Mesenchymal stem cell (in vitro differentiated cells and primary cell): ENCODE measurements at regions not wholly inside any gene's neighbourhood (a gene's known extent, or its start where the extent isn't known, plus 50 kb on each side); places are given as distances from the start of the nearest gene placed in this dataset.

Experiments used
- DNase-seq: peaks from one replicate; pipeline ENCODE4 v3.0.0-alpha.2; 2013
- H2AFZ ChIP-seq: one replicate; pipeline ENCODE4 v1.6.1; 2013; ENCODE audit warnings: low read depth, mild to moderate bottlenecking, control low read depth, inconsistent platforms, low read length, moderate library complexity
- H2AK5ac ChIP-seq: 2 replicates; pipeline ENCODE4 v1.6.1; 2013; ENCODE audit warnings: low read length, moderate library complexity, mild to moderate bottlenecking, inconsistent platforms; ENCODE audit not compliant: severe bottlenecking
- H2BK120ac ChIP-seq: one replicate; pipeline ENCODE4 v1.6.1; 2013; ENCODE audit warnings: low read depth, mild to moderate bottlenecking, inconsistent platforms, low read length, moderate library complexity
- H2BK12ac ChIP-seq, 2 experiments: one replicate each; pipeline ENCODE4 v1.6.1; 2013; ENCODE audit warnings: inconsistent platforms in 2 of 2, low read length in 2 of 2, mild to moderate bottlenecking in 2 of 2, moderate library complexity in 2 of 2, control low read depth in 1 of 2
- H2BK15ac ChIP-seq: one replicate; pipeline ENCODE4 v1.6.1; 2013; ENCODE audit warnings: mild to moderate bottlenecking, low read depth, inconsistent platforms; ENCODE audit not compliant: poor library complexity, severe bottlenecking
- H2BK5ac ChIP-seq: 2 replicates; pipeline ENCODE4 v1.6.1; 2013; ENCODE audit warnings: low read depth, mild to moderate bottlenecking, low read length, control low read depth, inconsistent platforms; ENCODE audit not compliant: poor library complexity, severe bottlenecking
- H3K14ac ChIP-seq, 2 experiments: one replicate each; pipeline ENCODE4 v1.6.1; 2013; ENCODE audit warnings: inconsistent platforms in 2 of 2, low read length in 2 of 2, control low read depth in 1 of 2, mild to moderate bottlenecking in 1 of 2, moderate library complexity in 1 of 2
- H3K18ac ChIP-seq, 2 experiments: one replicate each; pipeline ENCODE4 v1.6.1; 2013; ENCODE audit warnings: inconsistent platforms in 2 of 2, low read length in 2 of 2, control low read depth in 1 of 2, low read depth in 1 of 2, mild to moderate bottlenecking in 1 of 2
- H3K23ac ChIP-seq, 2 experiments: one replicate each; pipeline ENCODE4 v1.6.1; 2013; ENCODE audit warnings: inconsistent platforms in 2 of 2, low read length in 2 of 2, mild to moderate bottlenecking in 2 of 2, moderate library complexity in 2 of 2, control low read depth in 1 of 2
- H3K27ac ChIP-seq: 2 replicates; pipeline ENCODE4 v1.5.1; 2013; ENCODE audit warnings: mild to moderate bottlenecking, moderate library complexity, low read length, control low read depth, inconsistent platforms; ENCODE audit not compliant: poor library complexity, severe bottlenecking
- H3K27me3 ChIP-seq, 2 experiments: 2 replicates each; pipeline versions ENCODE4 v1.6.1 to v1.7.0; 2013; ENCODE audit warnings: low read length in 2 of 2, mild to moderate bottlenecking in 2 of 2, moderate library complexity in 2 of 2, control low read depth in 1 of 2, inconsistent platforms in 1 of 2; ENCODE audit not compliant: control insufficient read depth in 1 of 2, insufficient read depth in 1 of 2
- H3K36me3 ChIP-seq, 2 experiments: 2 replicates each; pipeline versions ENCODE4 v1.6.1 to v1.7.0; 2013; ENCODE audit warnings: low read length in 2 of 2, control low read depth in 1 of 2, inconsistent platforms in 1 of 2, low read depth in 1 of 2, mild to moderate bottlenecking in 1 of 2; ENCODE audit not compliant: insufficient read depth in 2 of 2, control insufficient read depth in 1 of 2
- H3K4ac ChIP-seq, 2 experiments: one replicate each; pipeline ENCODE4 v1.6.1; 2013; ENCODE audit warnings: inconsistent platforms in 2 of 2, low read length in 2 of 2, mild to moderate bottlenecking in 2 of 2, moderate library complexity in 2 of 2, control low read depth in 1 of 2, low read depth in 1 of 2
- H3K4me1 ChIP-seq: 2 replicates; pipeline ENCODE4 v1.6.1; 2013; ENCODE audit warnings: low read depth, low read length, control low read depth; ENCODE audit not compliant: control insufficient read depth, insufficient read depth
- H3K4me2 ChIP-seq: 2 replicates; pipeline ENCODE4 v1.6.1; 2013; ENCODE audit warnings: low read length, mild to moderate bottlenecking, inconsistent platforms; ENCODE audit not compliant: poor library complexity, severe bottlenecking
- H3K4me3 ChIP-seq, 2 experiments: 2 replicates each; pipeline versions ENCODE4 v1.5.1 to v1.7.0; 2013; ENCODE audit warnings: low read length in 2 of 2, mild to moderate bottlenecking in 2 of 2, control low read depth in 1 of 2, low read depth in 1 of 2; ENCODE audit not compliant: insufficient read depth in 1 of 2
- H3K79me1 ChIP-seq: replicated peaks from 2 replicates; pipeline ENCODE4 v1.6.1; 2013; ENCODE audit warnings: mild to moderate bottlenecking, control low read depth, low read length, inconsistent platforms; ENCODE audit not compliant: poor library complexity, severe bottlenecking
- H3K9ac ChIP-seq: 2 replicates; pipeline ENCODE4 v1.7.0; 2013; ENCODE audit warnings: mild to moderate bottlenecking, low read length, moderate library complexity
- H3K9me3 ChIP-seq: 2 replicates; pipeline ENCODE4 v1.7.0; 2013; ENCODE audit warnings: mild to moderate bottlenecking, low read length; ENCODE audit not compliant: control insufficient read depth
- H4K8ac ChIP-seq: one replicate; pipeline ENCODE4 v1.6.1; 2013; ENCODE audit warnings: inconsistent platforms, mild to moderate bottlenecking, low read length, moderate library complexity
- H4K91ac ChIP-seq: one replicate; pipeline ENCODE4 v1.6.1; 2013; ENCODE audit warnings: mild to moderate bottlenecking, low read length, inconsistent platforms
- WGBS: methylation state at CpG from one replicate; pipeline ENCODE4 v1.1.7; 2013; ENCODE audit warnings: mixed read lengths; 5-methylcytosine and 5-hydroxymethylcytosine counted together

DNA sequence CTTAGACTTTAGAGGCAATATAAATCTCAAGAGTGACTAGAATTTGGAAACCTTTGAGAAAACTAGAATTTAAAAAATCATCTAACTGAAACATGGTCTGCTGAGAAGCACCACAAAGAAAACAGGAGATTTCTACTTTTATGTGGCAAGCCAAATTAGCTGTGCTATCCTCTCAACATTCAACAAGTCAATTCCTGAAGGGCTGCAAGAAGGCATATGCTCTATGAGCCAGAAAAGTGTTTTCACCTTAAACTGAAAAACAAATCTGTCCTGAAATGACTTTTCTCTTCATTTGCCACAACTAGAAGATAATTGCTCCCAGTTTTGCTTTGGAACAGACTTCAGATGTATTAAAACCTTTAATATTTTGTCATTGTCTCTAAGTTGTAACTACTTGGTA is 263.2 kb upstream of the EDNRA start:
- no peaks in the 10 kb centered on the region for H3K4me1 ChIP-seq
- H3K79me1 ChIP-seq, result no peaks in the 10 kb centered on the region
- no peak overlapping the region for H2BK12ac ChIP-seq
- no peak overlapping the region for H3K4ac ChIP-seq
- H2BK120ac ChIP-seq, result no peak overlapping the region
- DNase-seq, result no peak
- no peak overlapping the region for H2AFZ ChIP-seq
- H3K14ac ChIP-seq, result no peak overlapping the region
- no peak overlapping the region for H3K4me2 ChIP-seq
- no peak overlapping the region for H3K9ac ChIP-seq
- H3K18ac ChIP-seq, result no peak overlapping the region
- H4K8ac ChIP-seq, result no peak overlapping the region
- no peak overlapping the region for H2BK15ac ChIP-seq
- no peaks in the 10 kb centered on the region for H3K36me3 ChIP-seq
- no peak overlapping the region for H2AK5ac ChIP-seq
- no peaks in the 10 kb centered on the region for H3K9me3 ChIP-seq
- no peak overlapping the region for H4K91ac ChIP-seq
- no peak overlapping the region for H3K4me3 ChIP-seq
- H3K23ac ChIP-seq, result no peak overlapping the region
- no peak overlapping the region for H3K27ac ChIP-seq
- H3K27me3 ChIP-seq, result no peaks in the 10 kb centered on the region
- H2BK5ac ChIP-seq, result no peak overlapping the region

DNA sequence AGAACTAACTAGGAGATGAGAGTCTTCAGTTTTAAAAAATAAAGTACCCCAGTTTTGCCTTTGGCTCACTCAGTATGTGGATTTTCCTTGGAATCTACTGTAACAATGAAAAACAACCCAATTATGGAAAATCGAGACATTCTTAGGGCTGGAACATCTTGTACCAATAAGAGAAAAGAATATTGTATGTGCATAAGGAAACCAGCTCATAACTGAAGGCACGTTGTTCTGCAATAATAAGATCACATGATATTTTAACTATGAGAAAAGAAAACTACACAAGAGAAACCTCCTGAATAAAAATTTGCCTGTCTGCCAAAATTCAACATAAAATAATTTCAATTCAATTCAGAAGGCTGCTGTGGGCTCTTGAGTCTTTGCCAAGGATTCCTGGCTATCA is 261.8 kb upstream of the EDNRA start:
- H3K9me3 ChIP-seq, result no peaks in the 10 kb centered on the region
- H3K14ac ChIP-seq, result no peak overlapping the region
- no peak overlapping the region for H2BK120ac ChIP-seq
- WGBS, result no CpG with 5 or more reads among the region's 2 CpGs
- no peak overlapping the region for H4K91ac ChIP-seq
- H3K4ac ChIP-seq, result no peak overlapping the region
- H2BK5ac ChIP-seq, result no peak overlapping the region
- DNase-seq, result no peak
- H2BK12ac ChIP-seq, result no peak overlapping the region
- no peak overlapping the region for H3K23ac ChIP-seq
- no peaks in the 10 kb centered on the region for H3K4me1 ChIP-seq
- H3K4me2 ChIP-seq, result no peak overlapping the region
- no peak overlapping the region for H3K9ac ChIP-seq
- no peak overlapping the region for H2BK15ac ChIP-seq
- H2AK5ac ChIP-seq, result no peak overlapping the region
- H3K18ac ChIP-seq, result no peak overlapping the region
- H3K27me3 ChIP-seq, result no peaks in the 10 kb centered on the region
- no peaks in the 10 kb centered on the region for H3K79me1 ChIP-seq
- H2AFZ ChIP-seq, result no peak overlapping the region
- H3K27ac ChIP-seq, result no peak overlapping the region
- no peak overlapping the region for H4K8ac ChIP-seq
- no peaks in the 10 kb centered on the region for H3K36me3 ChIP-seq
- H3K4me3 ChIP-seq, result no peak overlapping the region

DNA sequence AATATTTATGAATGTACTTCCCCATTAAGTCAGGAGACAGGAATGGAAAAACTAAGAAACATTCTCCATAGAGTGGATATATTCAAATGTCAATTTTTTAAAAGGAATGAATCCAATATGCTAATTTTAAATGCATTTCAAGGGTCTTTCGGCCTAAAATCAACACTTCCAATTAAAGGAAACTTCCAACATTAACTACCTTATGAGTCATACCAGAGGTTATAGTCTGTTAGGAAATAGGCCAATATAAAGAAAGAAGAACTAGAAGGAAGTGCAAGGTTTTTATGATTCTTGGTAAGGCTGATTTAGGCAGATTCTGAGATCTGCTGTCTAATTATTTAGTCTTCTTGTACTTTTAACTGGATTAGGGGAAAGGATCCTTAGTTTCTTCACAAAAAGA is 260.1 kb upstream of the EDNRA start:
- Histone ChIP-seq H4K8ac (no peak overlapping the region), H4K91ac (no peak overlapping the region), H3K23ac (no peak overlapping the region), H2BK120ac (no peak overlapping the region), H2AFZ (no peak overlapping the region), H3K4ac (no peak overlapping the region), H2BK12ac (no peak overlapping the region), H3K27ac (no peak overlapping the region), H2AK5ac (no peak overlapping the region), H3K4me2 (no peak overlapping the region), H3K9ac (no peak overlapping the region), H3K18ac (no peak overlapping the region), H2BK15ac (no peak overlapping the region), H3K4me1 (no peaks in the 10 kb centered on the region), H3K14ac (no peak overlapping the region), H3K4me3 (no peak overlapping the region), H2BK5ac (no peak overlapping the region), H3K36me3 (no peaks in the 10 kb centered on the region), H3K9me3 (no peaks in the 10 kb centered on the region), H3K79me1 (no peaks in the 10 kb centered on the region), H3K27me3 (no peaks in the 10 kb centered on the region)
- WGBS, result no CpG with 5 or more reads among the region's 1 CpG
- peak; percentile 33 for DNase-seq

- H3K79me1 ChIP-seq, result no peaks in the 10 kb centered on the region
- no peak overlapping the region for H4K91ac ChIP-seq
- no peaks in the 10 kb centered on the region for H3K36me3 ChIP-seq
- no peak for DNase-seq
- H3K9ac ChIP-seq, result no peak overlapping the region
- no peaks in the 10 kb centered on the region for H3K27me3 ChIP-seq
- H3K27ac ChIP-seq, result no peak overlapping the region
- H2AK5ac ChIP-seq, result no peak overlapping the region
- 88% methylated on average over 4 of the region's 4 CpGs for WGBS
- H2BK5ac ChIP-seq, result no peak overlapping the region
- H3K23ac ChIP-seq, result no peak overlapping the region
- H3K4me2 ChIP-seq, result no peak overlapping the region
- no peak overlapping the region for H3K18ac ChIP-seq
- H2BK12ac ChIP-seq, result no peak overlapping the region
- no peak overlapping the region for H3K14ac ChIP-seq
- H3K4me3 ChIP-seq, result no peak overlapping the region
- no peaks in the 10 kb centered on the region for H3K4me1 ChIP-seq
- H2BK120ac ChIP-seq, result no peak overlapping the region
- H4K8ac ChIP-seq, result no peak overlapping the region
- no peak overlapping the region for H3K4ac ChIP-seq
- H2BK15ac ChIP-seq, result no peak overlapping the region
- H3K9me3 ChIP-seq, result no peaks in the 10 kb centered on the region
- no peak overlapping the region for H2AFZ ChIP-seq
Observed at GRCh38 chr4:147222906-147223305, 258.0 kb upstream of the EDNRA start.
